Fibroblast of lung (primary cell): ENCODE measurements at regions not wholly inside any gene's neighbourhood (a gene's known extent, or its start where the extent isn't known, plus 50 kb on each side); places are given as distances from the start of the nearest gene placed in this dataset.

ENCODE experiments used
- DNase-seq, 2 donors: peaks; one replicate each; pipeline versions ENCODE4 v3.0.0 to v3.0.0-alpha.2; 2010; ENCODE audit warnings: low read depth in 2 of 2
- H2AFZ ChIP-seq: 2 replicates; pipeline ENCODE4 v1.5.1; 2012; ENCODE audit warnings: low read length, control low read depth, inconsistent platforms
- H3K27ac ChIP-seq: 2 replicates; pipeline ENCODE4 v1.5.1; 2011; ENCODE audit warnings: low read length, control low read depth; ENCODE audit not compliant: insufficient read depth
- H3K27me3 ChIP-seq: 2 replicates; pipeline ENCODE4 v1.5.1; 2011; ENCODE audit warnings: mild to moderate bottlenecking, low read length; ENCODE audit not compliant: control insufficient read depth, insufficient read depth
- H3K36me3 ChIP-seq: 2 replicates; pipeline ENCODE4 v1.5.1; 2011; ENCODE audit warnings: low read length; ENCODE audit not compliant: control insufficient read depth, insufficient read depth
- H3K4me1 ChIP-seq: 2 replicates; pipeline ENCODE4 v1.5.1; 2011; ENCODE audit warnings: low read length; ENCODE audit not compliant: control insufficient read depth, insufficient read depth; ENCODE audit errors: extremely low read depth
- H3K4me2 ChIP-seq: 2 replicates; pipeline ENCODE4 v1.5.1; 2011; ENCODE audit warnings: low read length, control low read depth; ENCODE audit not compliant: insufficient read depth; ENCODE audit errors: extremely low read depth
- H3K4me3 ChIP-seq, 4 experiments: fragments of 200-600 bp in 1 of 4; sonication (generic) in 1 of 4; replicated peaks in 1 of 4; 2 replicates each; pipeline ENCODE4 v1.5.1; 2011 to 2016; ENCODE audit warnings: low read length in 4 of 4, low read depth in 3 of 4, mild to moderate bottlenecking in 3 of 4, control low read depth in 2 of 4, inconsistent platforms in 1 of 4, mixed read lengths in 1 of 4; ENCODE audit not compliant: insufficient read depth in 1 of 4; ENCODE audit errors: control extremely low read depth in 1 of 4
- H3K79me2 ChIP-seq: 2 replicates; pipeline ENCODE4 v1.5.1; 2012; ENCODE audit warnings: mild to moderate bottlenecking, low read length, inconsistent platforms; ENCODE audit not compliant: control insufficient read depth, insufficient read depth
- H3K9ac ChIP-seq: 2 replicates; pipeline ENCODE4 v1.5.1; 2011; ENCODE audit warnings: mild to moderate bottlenecking, low read length, control low read depth; ENCODE audit not compliant: insufficient read depth
- H3K9me3 ChIP-seq: 2 replicates; pipeline ENCODE4 v1.5.1; 2012; ENCODE audit warnings: low read depth, low read length; ENCODE audit not compliant: control insufficient read depth, insufficient read depth
- H4K20me1 ChIP-seq: 2 replicates; pipeline ENCODE4 v1.5.1; 2011; ENCODE audit warnings: low read length; ENCODE audit not compliant: control insufficient read depth, insufficient read depth; ENCODE audit errors: extremely low read depth
- EZH2 ChIP-seq: IDR thresholded peaks from 2 replicates; pipeline ENCODE4 v1.5.1; 2012; ENCODE audit warnings: low read length, control low read depth, mild to moderate bottlenecking; ENCODE audit errors: missing control alignments
- TF ChIP-seq, protein P1 (sequence below), 2 donors: IDR thresholded peaks in 1 of 2; conservative IDR thresholded peaks in 1 of 2; 1 replicate in 1 of 2; 2 replicates in 1 of 2; pipeline ENCODE4 v1.5.1; 2011 to 2012; ENCODE audit warnings: low read length in 2 of 2, control low read depth in 1 of 2, inconsistent platforms in 1 of 2, low read depth in 1 of 2, mild to moderate bottlenecking in 1 of 2

GRCh38 chr10:121128164-121128563, 277.0 kb downstream of the WDR11 start:
- H4K20me1 ChIP-seq = no peaks in the 10 kb centered on the region
- no peak overlapping the region for H3K4me2 ChIP-seq
- no peaks in the 10 kb centered on the region for H3K9me3 ChIP-seq
- H3K4me1 ChIP-seq = no peaks in the 10 kb centered on the region
- H3K4me3 ChIP-seq = no peak overlapping the region
- no peaks in the 10 kb centered on the region for H3K36me3 ChIP-seq
- no peak overlapping the region for H2AFZ ChIP-seq
- H3K27me3 ChIP-seq = no peaks in the 10 kb centered on the region
- no peak overlapping the region for H3K9ac ChIP-seq
- TF ChIP-seq, protein P1, sequence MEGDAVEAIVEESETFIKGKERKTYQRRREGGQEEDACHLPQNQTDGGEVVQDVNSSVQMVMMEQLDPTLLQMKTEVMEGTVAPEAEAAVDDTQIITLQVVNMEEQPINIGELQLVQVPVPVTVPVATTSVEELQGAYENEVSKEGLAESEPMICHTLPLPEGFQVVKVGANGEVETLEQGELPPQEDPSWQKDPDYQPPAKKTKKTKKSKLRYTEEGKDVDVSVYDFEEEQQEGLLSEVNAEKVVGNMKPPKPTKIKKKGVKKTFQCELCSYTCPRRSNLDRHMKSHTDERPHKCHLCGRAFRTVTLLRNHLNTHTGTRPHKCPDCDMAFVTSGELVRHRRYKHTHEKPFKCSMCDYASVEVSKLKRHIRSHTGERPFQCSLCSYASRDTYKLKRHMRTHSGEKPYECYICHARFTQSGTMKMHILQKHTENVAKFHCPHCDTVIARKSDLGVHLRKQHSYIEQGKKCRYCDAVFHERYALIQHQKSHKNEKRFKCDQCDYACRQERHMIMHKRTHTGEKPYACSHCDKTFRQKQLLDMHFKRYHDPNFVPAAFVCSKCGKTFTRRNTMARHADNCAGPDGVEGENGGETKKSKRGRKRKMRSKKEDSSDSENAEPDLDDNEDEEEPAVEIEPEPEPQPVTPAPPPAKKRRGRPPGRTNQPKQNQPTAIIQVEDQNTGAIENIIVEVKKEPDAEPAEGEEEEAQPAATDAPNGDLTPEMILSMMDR (conservative IDR thresholded peaks at IDR 0.05 in 1 of 2, IDR thresholded peaks at IDR 0.05 in 1 of 2; ENCODE audit: low read depth in 1 of 2, low read length in 2 of 2) = no peak
- no peak for DNase-seq
- H3K27ac ChIP-seq = no peak overlapping the region
- H3K79me2 ChIP-seq = no peaks in the 10 kb centered on the region

GRCh38 chr10:121129266-121129665, 278.1 kb downstream of the WDR11 start:
- Histone ChIP-seq H3K9me3 (no peaks in the 10 kb centered on the region), H3K27ac (no peak overlapping the region), H2AFZ (no peak overlapping the region), H3K79me2 (no peaks in the 10 kb centered on the region), H3K4me3 (no peak overlapping the region), H3K27me3 (no peaks in the 10 kb centered on the region), H3K36me3 (no peaks in the 10 kb centered on the region), H3K4me2 (no peak overlapping the region), H4K20me1 (no peaks in the 10 kb centered on the region), H3K4me1 (no peaks in the 10 kb centered on the region), H3K9ac (no peak overlapping the region)
- TF ChIP-seq EZH2 = no peak
- TF ChIP-seq, protein P1 (conservative IDR thresholded peaks at IDR 0.05 in 1 of 2, IDR thresholded peaks at IDR 0.05 in 1 of 2; ENCODE audit: low read depth in 1 of 2, low read length in 2 of 2) = no peak
- DNase-seq = no peak

- Histone ChIP-seq H2AFZ (no peak overlapping the region), H3K27ac (no peak overlapping the region), H3K9me3 (no peaks in the 10 kb centered on the region), H3K4me1 (no peaks in the 10 kb centered on the region), H3K9ac (no peak overlapping the region), H3K36me3 (no peaks in the 10 kb centered on the region), H3K4me2 (no peak overlapping the region), H3K27me3 (no peaks in the 10 kb centered on the region), H3K4me3 (no peak overlapping the region), H3K79me2 (no peaks in the 10 kb centered on the region), H4K20me1 (no peaks in the 10 kb centered on the region)
- TF ChIP-seq EZH2 = no peak
- TF ChIP-seq, protein P1 (conservative IDR thresholded peaks at IDR 0.05 in 1 of 2, IDR thresholded peaks at IDR 0.05 in 1 of 2; ENCODE audit: low read depth in 1 of 2, low read length in 2 of 2) = no peak
- no peak for DNase-seq
Measured at GRCh38 chr10:121130382-121130781, 279.2 kb downstream of the WDR11 start.
